IPS DF 19.7 (cell line): ENCODE measurements at regions not wholly inside any gene's neighbourhood (a gene's known extent, or its start where the extent isn't known, plus 50 kb on each side); places are given as distances from the start of the nearest gene placed in this dataset.
"Not testable (repeated sequence)": the region's sequence is repeated elsewhere in the genome, so short reads cannot be mapped to it uniquely, and the experiment has no call there.

Experiments
- DNase-seq: peaks from one replicate; pipeline ENCODE4 v3.0.0-alpha.2; 2013; ENCODE audit warnings: low read depth, low spot score

DNA sequence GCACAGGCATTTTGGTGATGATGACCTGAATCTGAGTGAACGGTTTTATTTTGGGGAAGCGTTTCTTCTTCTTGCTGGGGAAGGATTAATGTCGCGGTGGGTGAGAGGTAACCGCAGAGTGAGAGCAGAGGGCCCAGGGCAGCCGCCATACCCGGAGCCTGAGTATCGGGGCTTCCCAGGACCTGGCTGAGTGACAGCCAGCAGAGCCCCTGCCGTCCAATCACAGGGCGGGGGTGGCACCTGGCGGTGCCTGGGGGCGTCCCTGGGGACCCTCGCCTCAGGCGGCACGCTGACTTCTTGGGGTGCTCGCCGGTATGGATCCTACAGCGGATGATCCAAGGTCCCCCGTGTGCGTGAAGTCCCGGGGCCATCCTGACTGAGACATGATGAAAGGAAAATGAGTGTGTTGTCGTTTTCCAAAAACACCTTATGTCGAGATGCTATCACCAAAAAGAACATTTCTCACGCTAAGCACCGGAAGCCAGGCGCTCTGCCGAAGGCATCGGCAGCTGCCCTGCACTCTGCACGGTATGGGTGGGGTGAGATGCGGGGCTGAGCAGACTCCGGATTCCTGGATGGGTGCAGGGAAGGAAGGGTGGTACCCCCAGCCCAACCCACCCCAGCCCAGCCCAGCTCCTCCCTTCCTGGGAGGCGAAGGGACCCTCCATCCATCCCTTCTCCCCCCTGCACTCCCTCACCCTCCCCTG lies 227.9 kb upstream of the SHH start:
- no peak for DNase-seq

- DNase-seq, result no peak
Measured at GRCh38 chr7:156039194-156039593, 226.9 kb upstream of the SHH start.

- no peak for DNase-seq
Measured at GRCh38 chr7:156038345-156038744, 226.1 kb upstream of the SHH start.

- DNase-seq, result no peak
Measured at GRCh38 chr7:156036153-156036552, 223.9 kb upstream of the SHH start.

- not testable (repeated sequence) for DNase-seq
Measured at GRCh38 chr7:156035387-156035786, 223.1 kb upstream of the SHH start.

DNA sequence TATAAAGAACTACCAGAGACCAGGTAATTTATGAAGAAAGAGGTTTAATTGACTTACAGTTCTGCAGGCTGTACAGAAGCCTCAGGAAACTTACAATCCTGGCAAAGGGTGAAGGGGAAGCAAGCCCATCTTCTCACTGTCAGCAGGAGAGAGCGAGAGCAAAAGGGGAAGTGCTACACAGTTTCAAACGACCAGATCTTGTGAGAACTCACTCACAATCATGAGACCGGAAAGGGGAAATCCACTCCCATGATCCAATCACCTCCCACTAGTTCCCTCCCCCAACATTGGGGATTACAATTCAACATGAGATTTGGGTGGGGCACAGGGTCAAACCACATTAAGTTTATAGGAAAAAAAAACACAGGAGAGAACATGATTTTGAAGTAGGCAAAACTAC lies 222.1 kb upstream of the SHH start:
- no peak for DNase-seq

GRCh38 chr7:156032973-156033372 lies 220.7 kb upstream of the SHH start:
- DNase-seq, result no peak

- no peak for DNase-seq
Measured at GRCh38 chr7:156031679-156032478, 219.6 kb upstream of the SHH start.

GRCh38 chr7:156029460-156030007 lies 217.3 kb upstream of the SHH start:
- no peak for DNase-seq

DNA sequence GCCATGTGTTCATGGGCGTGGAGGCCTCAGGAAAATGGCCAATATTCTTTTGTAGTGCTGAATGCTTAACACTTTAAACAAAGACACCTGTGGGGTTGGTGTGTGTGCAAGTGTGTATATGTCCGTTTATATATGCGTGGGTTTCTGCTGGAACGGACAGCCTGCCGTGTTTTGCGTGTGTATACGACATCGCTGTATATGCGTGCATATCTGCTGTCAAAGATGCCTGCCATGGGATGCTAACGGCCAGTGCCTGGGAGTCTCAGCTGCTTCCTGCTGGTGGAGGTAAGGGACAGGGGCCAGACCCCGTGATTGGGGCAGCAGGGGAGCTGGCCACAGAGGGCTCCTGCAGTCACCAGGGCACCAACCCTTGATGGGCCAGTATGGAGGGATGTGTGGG lies 216.3 kb upstream of the SHH start:
- no peak for DNase-seq

DNA sequence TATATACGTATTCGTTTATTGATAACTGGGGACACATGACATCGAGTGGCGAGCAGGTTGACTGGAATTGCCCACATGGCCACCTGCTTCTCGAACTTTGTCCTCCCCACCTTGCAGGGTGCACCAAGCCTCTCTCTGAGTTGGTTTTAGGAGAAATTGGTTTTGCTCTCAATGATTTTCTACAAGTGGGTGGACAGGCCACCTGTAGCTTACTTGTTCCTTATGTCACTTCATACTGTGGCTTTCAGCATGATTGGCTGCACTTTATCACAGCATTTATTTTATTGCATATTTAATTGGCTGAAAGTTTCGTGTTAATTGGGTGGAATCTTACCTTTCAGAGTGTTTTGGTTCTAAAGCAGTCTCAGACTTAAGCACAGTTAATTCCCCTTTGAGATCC lies 215.6 kb upstream of the SHH start:
- DNase-seq, result no peak

- DNase-seq, result no peak
Measured at GRCh38 chr7:156026603-156027002, 214.3 kb upstream of the SHH start.

- no peak for DNase-seq
Measured at GRCh38 chr7:156026076-156026600, 213.9 kb upstream of the SHH start.

DNA sequence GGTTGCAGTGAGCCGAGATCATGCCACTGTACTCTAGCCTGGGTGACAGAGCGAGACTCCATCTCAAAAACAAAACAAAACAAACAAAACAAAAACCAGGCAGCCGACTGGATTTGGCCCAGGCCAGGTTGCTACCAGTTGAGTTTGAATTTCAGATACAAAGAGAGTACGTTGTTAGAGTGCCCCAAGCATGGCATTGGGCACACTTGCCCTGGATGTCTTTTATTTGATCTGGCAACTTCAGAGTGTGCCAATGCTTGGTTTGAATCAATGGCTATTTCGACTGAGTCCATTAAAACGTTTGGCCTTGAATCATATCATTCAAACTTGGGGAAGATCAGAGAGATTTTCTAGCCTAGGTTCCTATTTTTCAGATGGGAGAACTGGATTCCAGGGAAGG lies 213.4 kb upstream of the SHH start:
- no peak for DNase-seq

DNA sequence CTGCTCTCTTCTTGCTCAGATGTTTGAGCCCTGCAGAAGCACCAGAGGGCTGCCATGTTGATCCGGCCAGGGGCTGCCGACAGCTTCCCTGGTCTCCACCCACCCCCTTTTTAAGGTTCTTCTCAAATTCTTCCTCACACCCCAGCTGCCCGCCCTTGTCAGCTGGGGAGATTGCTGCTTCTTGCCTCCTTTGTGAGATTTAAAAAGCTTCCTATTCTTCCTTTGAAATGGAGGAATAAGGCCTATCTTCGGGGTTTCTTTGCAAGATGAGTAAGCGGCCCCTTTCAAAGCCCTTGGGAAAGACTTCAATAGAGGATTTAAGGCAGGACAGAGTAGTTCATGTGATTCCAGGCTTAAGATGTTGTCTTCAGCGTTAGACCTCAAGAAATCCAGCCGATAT lies 211.9 kb upstream of the SHH start:
- no peak for DNase-seq

- DNase-seq, result no peak
Measured at GRCh38 chr7:156022483-156023459, 210.5 kb upstream of the SHH start.

GRCh38 chr7:156021471-156021870 lies 209.2 kb upstream of the SHH start:
- no peak for DNase-seq

DNA sequence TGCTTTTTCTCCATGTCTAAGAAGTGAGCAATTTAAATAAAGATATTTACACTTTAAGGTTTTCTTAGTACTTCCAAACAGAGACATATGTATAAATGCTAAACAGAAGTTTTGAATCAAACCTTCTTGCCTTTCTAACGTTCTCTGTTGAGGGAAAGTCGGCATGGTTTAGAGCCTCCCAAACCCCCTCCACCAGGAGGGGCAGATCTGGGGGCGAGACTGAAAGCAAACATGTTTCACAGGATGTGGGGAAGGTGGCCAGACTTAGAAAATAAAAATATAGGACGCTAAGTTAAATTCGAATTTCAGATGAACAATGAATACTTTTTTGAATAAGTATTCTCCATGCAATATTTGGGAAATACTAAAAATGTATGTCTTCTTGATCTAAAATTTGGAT lies 208.3 kb upstream of the SHH start:
- no peak for DNase-seq

DNA sequence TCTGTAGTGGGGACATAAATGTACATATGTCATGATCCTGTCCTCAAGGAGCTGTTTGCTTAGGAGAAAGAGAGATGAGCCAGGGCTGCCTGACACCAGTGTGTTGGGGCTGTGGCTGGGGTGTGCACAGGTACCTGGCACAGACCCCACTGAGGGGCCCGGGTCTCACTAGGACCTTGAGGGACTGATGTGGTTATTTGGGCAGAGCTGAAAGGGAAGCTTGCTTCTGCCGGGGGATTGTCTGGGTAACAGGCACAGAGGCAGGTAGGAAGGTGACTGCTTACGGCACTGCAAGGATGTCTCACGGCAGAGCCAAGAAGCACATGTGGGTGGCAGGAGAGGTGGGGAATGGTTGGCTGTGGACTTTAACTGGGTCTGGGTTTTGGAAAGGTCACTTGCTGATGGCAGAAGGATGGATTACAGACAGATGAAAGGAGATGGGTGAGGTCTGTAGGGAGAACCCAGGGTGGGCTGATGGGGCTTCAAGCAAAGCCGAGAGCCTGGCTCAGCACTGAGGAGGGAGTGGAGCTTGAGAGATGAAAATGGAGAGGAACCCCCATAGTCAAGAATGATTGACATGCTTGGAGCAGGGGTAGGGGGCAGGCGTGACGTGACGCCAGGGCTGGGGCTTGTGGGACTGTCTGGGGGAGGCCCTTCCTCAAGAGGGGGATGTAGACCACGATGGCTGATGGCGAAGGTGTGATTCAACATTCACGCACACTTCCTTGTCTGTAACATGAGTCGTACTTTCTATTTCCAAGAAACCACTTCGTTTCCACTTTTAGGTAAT lies 207.7 kb upstream of the SHH start:
- no peak for DNase-seq

DNA sequence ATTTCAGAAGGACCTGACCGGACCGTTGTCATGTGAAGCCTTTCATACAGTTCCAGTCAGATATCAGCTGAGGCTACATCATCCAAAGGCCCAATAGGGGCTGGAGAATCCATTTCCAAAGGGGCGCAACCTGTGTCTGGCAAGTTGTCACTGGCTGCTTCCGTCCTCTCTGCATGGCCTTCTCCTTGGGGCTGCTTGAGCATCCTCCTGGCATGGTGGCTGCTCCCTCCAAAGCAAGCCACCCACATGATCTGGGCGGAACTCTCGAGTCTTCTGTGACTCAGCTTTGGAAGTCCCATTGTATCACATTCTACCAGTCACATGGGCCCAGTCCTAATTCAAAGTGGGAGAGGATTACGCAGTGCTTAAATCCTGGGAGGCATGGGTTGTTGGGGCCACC lies 207.0 kb upstream of the SHH start:
- DNase-seq, result no peak
